HEK293 (cell line): ENCODE measurements at regions not wholly inside any gene's neighbourhood (a gene's known extent, or its start where the extent isn't known, plus 50 kb on each side); places are given as distances from the start of the nearest gene placed in this dataset.

ENCODE experiments used
- CTCF ChIP-seq: fragments of 450-650 bp; formaldehyde crosslinking; IDR thresholded peaks from 2 replicates; pipeline ENCODE4 v1.5.1; 2016; ENCODE audit warnings: missing biosample characterization, missing genetic modification characterization
- TF ChIP-seq, protein P1 (sequence below): fragments of 450-650 bp; formaldehyde crosslinking; IDR thresholded peaks from 2 replicates; pipeline ENCODE4 v1.5.1; 2016; ENCODE audit warnings: missing biosample characterization, missing genetic modification characterization

DNA sequence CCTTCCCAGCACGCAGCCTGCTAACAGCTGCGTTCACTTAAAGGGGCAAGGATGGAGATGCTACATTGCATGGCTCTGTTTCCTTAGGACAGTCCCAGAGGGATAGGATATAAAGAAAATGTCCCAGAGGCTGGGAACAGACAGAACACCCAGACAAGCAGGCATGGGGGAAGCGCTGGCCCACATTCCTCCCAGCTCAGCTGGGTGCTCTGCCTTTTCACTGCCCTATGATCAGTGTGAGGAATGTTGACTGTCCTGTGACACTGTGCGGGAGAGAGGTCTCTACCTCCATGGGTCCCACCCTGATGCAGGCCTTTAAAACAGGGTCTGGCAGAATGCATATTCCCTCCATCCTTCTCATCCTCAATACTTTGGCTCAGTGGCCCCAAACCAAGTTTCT lies 459.4 kb upstream of the DMAC1 start:
- no peak for TF ChIP-seq CTCF (tag by site-specific recombination)
- TF ChIP-seq, protein P1, sequence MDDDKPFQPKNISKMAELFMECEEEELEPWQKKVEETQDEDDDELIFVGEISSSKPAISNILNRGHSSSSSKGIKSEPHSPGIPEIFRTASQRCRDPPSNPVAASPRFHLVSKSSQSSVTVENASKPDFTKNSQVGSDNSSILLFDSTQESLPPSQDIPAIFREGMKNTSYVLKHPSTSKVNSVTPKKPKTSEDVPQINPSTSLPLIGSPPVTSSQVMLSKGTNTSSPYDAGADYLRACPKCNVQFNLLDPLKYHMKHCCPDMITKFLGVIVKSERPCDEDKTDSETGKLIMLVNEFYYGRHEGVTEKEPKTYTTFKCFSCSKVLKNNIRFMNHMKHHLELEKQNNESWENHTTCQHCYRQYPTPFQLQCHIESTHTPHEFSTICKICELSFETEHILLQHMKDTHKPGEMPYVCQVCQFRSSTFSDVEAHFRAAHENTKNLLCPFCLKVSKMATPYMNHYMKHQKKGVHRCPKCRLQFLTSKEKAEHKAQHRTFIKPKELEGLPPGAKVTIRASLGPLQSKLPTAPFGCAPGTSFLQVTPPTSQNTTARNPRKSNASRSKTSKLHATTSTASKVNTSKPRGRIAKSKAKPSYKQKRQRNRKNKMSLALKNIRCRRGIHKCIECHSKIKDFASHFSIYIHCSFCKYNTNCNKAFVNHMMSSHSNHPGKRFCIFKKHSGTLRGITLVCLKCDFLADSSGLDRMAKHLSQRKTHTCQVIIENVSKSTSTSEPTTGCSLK (tag by site-specific recombination), result no peak
